Muscle of leg (tissue), 3 donors: ENCODE measurements at regions not wholly inside any gene's neighbourhood (a gene's known extent, or its start where the extent isn't known, plus 50 kb on each side); places are given as distances from the start of the nearest gene placed in this dataset.
"Not testable (repeated sequence)": the region's sequence is repeated elsewhere in the genome, so short reads cannot be mapped to it uniquely, and the experiment has no call there.

Experiments used
- DNase-seq: peaks from one replicate; pipeline ENCODE4 v3.0.0; 2013
- H3K27ac ChIP-seq: one replicate; pipeline ENCODE4 v1.5.1; 2013; ENCODE audit warnings: mild to moderate bottlenecking, low read length, control low read depth
- H3K27me3 ChIP-seq: one replicate; pipeline ENCODE4 v1.6.1; 2013; ENCODE audit warnings: low read length; ENCODE audit not compliant: control insufficient read depth, insufficient read depth
- H3K36me3 ChIP-seq: one replicate; pipeline ENCODE4 v1.6.1; 2013; ENCODE audit warnings: low read length; ENCODE audit not compliant: control insufficient read depth, insufficient read depth
- H3K4me1 ChIP-seq: one replicate; pipeline ENCODE4 v1.6.1; 2013; ENCODE audit warnings: low read length; ENCODE audit not compliant: control insufficient read depth, insufficient read depth
- H3K4me3 ChIP-seq: one replicate; pipeline ENCODE4 v1.5.1; 2013; ENCODE audit warnings: low read length, control low read depth
- H3K9me3 ChIP-seq: replicated peaks from 2 replicates; pipeline ENCODE4 v1.6.1; 2013; ENCODE audit warnings: low read depth, low read length; ENCODE audit not compliant: control insufficient read depth
- WGBS: methylation state at CpG from one replicate; pipeline ENCODE4 v1.1.5; 2013; ENCODE audit warnings: missing lambda C conversion rate; ENCODE audit not compliant: insufficient coverage; 5-methylcytosine and 5-hydroxymethylcytosine counted together

GRCh38 chr21:28124541-28124940, 868.1 kb downstream of the LTN1 start:
- H3K27me3 ChIP-seq, result no peaks in the 10 kb centered on the region
- no peaks in the 10 kb centered on the region for H3K9me3 ChIP-seq
- H3K4me3 ChIP-seq, result no peak overlapping the region
- H3K27ac ChIP-seq, result no peak overlapping the region
- H3K36me3 ChIP-seq, result no peaks in the 10 kb centered on the region
- DNase-seq, result no peak
- WGBS, result no CpG with 5 or more reads among the region's 2 CpGs
- no peaks in the 10 kb centered on the region for H3K4me1 ChIP-seq

- H3K27ac ChIP-seq, result no peak overlapping the region
- no CpG with 5 or more reads among the region's 3 CpGs for WGBS
Observed at GRCh38 chr21:28118570-28118969, 874.1 kb downstream of the LTN1 start.

GRCh38 chr21:28114986-28115385, 877.7 kb downstream of the LTN1 start:
- 60% methylated on average over 1 of the region's 5 CpGs for WGBS
- DNase-seq, H3K27me3 ChIP-seq, H3K9me3 ChIP-seq, H3K4me1 ChIP-seq, H3K36me3 ChIP-seq, H3K4me3 ChIP-seq, H3K27ac ChIP-seq: not testable (repeated sequence)

More at GRCh38 chr21:28118570-28118969, 874.1 kb downstream of the LTN1 start:
- no peaks in the 10 kb centered on the region for H3K9me3 ChIP-seq
- no peaks in the 10 kb centered on the region for H3K36me3 ChIP-seq
- no peaks in the 10 kb centered on the region for H3K27me3 ChIP-seq
- no peak overlapping the region for H3K4me3 ChIP-seq
- DNase-seq, result no peak
- H3K4me1 ChIP-seq, result no peaks in the 10 kb centered on the region

- Histone ChIP-seq H3K36me3 (no peaks in the 10 kb centered on the region), H3K4me1 (peaks cover 5% of the 10 kb centered on the region), H3K4me3 (no peak overlapping the region), H3K9me3 (peaks cover 3% of the 10 kb centered on the region), H3K27ac (no peak overlapping the region), H3K27me3 (no peaks in the 10 kb centered on the region)
- DNase-seq, result no peak
Observed at GRCh38 chr21:28113718-28114117, 879.0 kb downstream of the LTN1 start.

GRCh38 chr21:28112511-28112910, 880.2 kb downstream of the LTN1 start:
- peaks cover 5% of the 10 kb centered on the region for H3K4me1 ChIP-seq
- WGBS, result no CpG with 5 or more reads among the region's 5 CpGs
- peak; percentile 36 for DNase-seq
- no peaks in the 10 kb centered on the region for H3K27me3 ChIP-seq
- no peak overlapping the region for H3K4me3 ChIP-seq
- no peaks in the 10 kb centered on the region for H3K36me3 ChIP-seq
- H3K9me3 ChIP-seq, result peaks cover 3% of the 10 kb centered on the region
- H3K27ac ChIP-seq, result no peak overlapping the region

- WGBS, result 7% methylated on average over 7 of the region's 7 CpGs
- Histone ChIP-seq H3K27ac (peak overlapping the region; percentile 75), H3K4me3 (no peak overlapping the region), H3K4me1 (peaks cover 5% of the 10 kb centered on the region), H3K27me3 (no peaks in the 10 kb centered on the region), H3K36me3 (no peaks in the 10 kb centered on the region), H3K9me3 (peaks cover 3% of the 10 kb centered on the region)
- peak; percentile 99 for DNase-seq
Observed at GRCh38 chr21:28111151-28111619, 881.5 kb downstream of the LTN1 start.

GRCh38 chr21:28110716-28111115, 882.0 kb downstream of the LTN1 start:
- Histone ChIP-seq H3K9me3 (peaks cover 3% of the 10 kb centered on the region), H3K4me1 (peaks cover 5% of the 10 kb centered on the region), H3K27me3 (no peaks in the 10 kb centered on the region), H3K36me3 (no peaks in the 10 kb centered on the region), H3K4me3 (no peak overlapping the region), H3K27ac (peak overlapping the region; percentile 75)
- no CpG with 5 or more reads among the region's 3 CpGs for WGBS
- peak; percentile 84 for DNase-seq

- Histone ChIP-seq H3K36me3 (no peaks in the 10 kb centered on the region), H3K4me3 (no peak overlapping the region), H3K9me3 (peaks cover 3% of the 10 kb centered on the region), H3K27ac (peak overlapping the region; percentile 47), H3K27me3 (no peaks in the 10 kb centered on the region), H3K4me1 (peaks cover 5% of the 10 kb centered on the region)
- 100% methylated on average over 1 of the region's 1 CpG for WGBS
- no peak for DNase-seq
Observed at GRCh38 chr21:28110074-28110473, 882.6 kb downstream of the LTN1 start.

GRCh38 chr21:28106370-28106890, 886.2 kb downstream of the LTN1 start:
- no peaks in the 10 kb centered on the region for H3K36me3 ChIP-seq

GRCh38 chr21:28104346-28104745, 888.3 kb downstream of the LTN1 start:
- Histone ChIP-seq H3K27me3 (no peaks in the 10 kb centered on the region), H3K4me3 (no peak overlapping the region), H3K27ac (no peak overlapping the region), H3K9me3 (no peaks in the 10 kb centered on the region), H3K4me1 (no peaks in the 10 kb centered on the region), H3K36me3 (no peaks in the 10 kb centered on the region)
- 90% methylated on average over 2 of the region's 5 CpGs for WGBS
- DNase-seq, result no peak

More at GRCh38 chr21:28106370-28106890, 886.2 kb downstream of the LTN1 start:
- H3K4me1 ChIP-seq, result peaks cover 4% of the 10 kb centered on the region
- H3K9me3 ChIP-seq, result peaks cover 3% of the 10 kb centered on the region
- DNase-seq, result no peak
- WGBS, result no CpG with 5 or more reads among the region's 3 CpGs
- no peak overlapping the region for H3K4me3 ChIP-seq
- H3K27ac ChIP-seq, result no peak overlapping the region
- no peaks in the 10 kb centered on the region for H3K27me3 ChIP-seq

GRCh38 chr21:28100366-28100765, 892.3 kb downstream of the LTN1 start:
- DNase-seq, result no peak
- H3K27me3 ChIP-seq, result no peaks in the 10 kb centered on the region
- no peaks in the 10 kb centered on the region for H3K36me3 ChIP-seq
- H3K4me3 ChIP-seq, result no peak overlapping the region
- no peaks in the 10 kb centered on the region for H3K4me1 ChIP-seq
- no peaks in the 10 kb centered on the region for H3K9me3 ChIP-seq
- H3K27ac ChIP-seq, result no peak overlapping the region
- WGBS, result no CpG with 5 or more reads among the region's 5 CpGs
